Neuronal stem cell (in vitro differentiated cells): ENCODE measurements at regions not wholly inside any gene's neighbourhood (a gene's known extent, or its start where the extent isn't known, plus 50 kb on each side); places are given as distances from the start of the nearest gene placed in this dataset.
"Not testable (repeated sequence)": the region's sequence is repeated elsewhere in the genome, so short reads cannot be mapped to it uniquely, and the experiment has no call there.

Source experiments
- DNase-seq: peaks from one replicate; pipeline ENCODE4 v3.0.0-alpha.2; 2013; ENCODE audit warnings: low spot score
- H2AFZ ChIP-seq: one replicate; pipeline ENCODE4 v1.6.1; 2013; ENCODE audit warnings: mild to moderate bottlenecking, low read length, inconsistent platforms
- H2AK5ac ChIP-seq: 2 replicates; pipeline ENCODE4 v1.6.1; 2013; ENCODE audit warnings: low read depth, mild to moderate bottlenecking, inconsistent platforms, low read length, moderate library complexity, mixed read lengths
- H2BK120ac ChIP-seq: 2 replicates; pipeline ENCODE4 v1.6.1; 2013; ENCODE audit warnings: low read depth, mild to moderate bottlenecking, inconsistent platforms, low read length, moderate library complexity, mixed read lengths
- H2BK12ac ChIP-seq: one replicate; pipeline ENCODE4 v1.6.1; 2013; ENCODE audit warnings: low read length, inconsistent platforms
- H2BK15ac ChIP-seq: 2 replicates; pipeline ENCODE4 v1.6.1; 2013; ENCODE audit warnings: mild to moderate bottlenecking, low read length, inconsistent platforms, mixed read lengths
- H2BK5ac ChIP-seq: one replicate; pipeline ENCODE4 v1.6.1; 2013; ENCODE audit warnings: inconsistent platforms, mild to moderate bottlenecking, low read length, moderate library complexity
- H3K14ac ChIP-seq: one replicate; pipeline ENCODE4 v1.6.1; 2013; ENCODE audit warnings: low read length, inconsistent platforms
- H3K18ac ChIP-seq: 2 replicates; pipeline ENCODE4 v1.6.1; 2013; ENCODE audit warnings: low read length, inconsistent platforms
- H3K23ac ChIP-seq: 2 replicates; pipeline ENCODE4 v1.6.1; 2013; ENCODE audit warnings: low read depth, mild to moderate bottlenecking, mixed read lengths, low read length, inconsistent platforms; ENCODE audit not compliant: poor library complexity
- H3K27ac ChIP-seq: replicated peaks from 3 replicates; pipeline ENCODE4 v1.5.1; 2013; ENCODE audit warnings: low read length, inconsistent platforms
- H3K27me3 ChIP-seq, 3 experiments: 2 replicates each; pipeline ENCODE4 v1.6.1; 2013; ENCODE audit warnings: low read length in 3 of 3, mild to moderate bottlenecking in 2 of 3, inconsistent platforms in 1 of 3, low read depth in 1 of 3, mixed read lengths in 1 of 3, moderate library complexity in 1 of 3; ENCODE audit not compliant: control insufficient read depth in 3 of 3, insufficient read depth in 3 of 3
- H3K36me3 ChIP-seq, 2 donors: replicated peaks in 1 of 2; 2 replicates each; pipeline ENCODE4 v1.6.1; 2013; ENCODE audit warnings: low read length in 2 of 2; ENCODE audit not compliant: control insufficient read depth in 2 of 2, insufficient read depth in 2 of 2
- H3K4ac ChIP-seq: 2 replicates; pipeline ENCODE4 v1.6.1; 2013; ENCODE audit warnings: inconsistent platforms, mild to moderate bottlenecking, low read length, moderate library complexity
- H3K4me1 ChIP-seq, 2 donors: 1 replicate in 1 of 2; 2 replicates in 1 of 2; pipeline ENCODE4 v1.6.1; 2013; ENCODE audit warnings: low read length in 2 of 2, low read depth in 1 of 2; ENCODE audit not compliant: control insufficient read depth in 2 of 2, insufficient read depth in 1 of 2
- H3K4me2 ChIP-seq: one replicate; pipeline ENCODE4 v1.6.1; 2013; ENCODE audit warnings: mild to moderate bottlenecking, low read length, inconsistent platforms; ENCODE audit not compliant: insufficient read depth, poor library complexity, severe bottlenecking
- H3K4me3 ChIP-seq, 2 donors: 2 replicates each; pipeline ENCODE4 v1.5.1; 2013; ENCODE audit warnings: low read length in 2 of 2, mild to moderate bottlenecking in 2 of 2, inconsistent platforms in 1 of 2, moderate library complexity in 1 of 2
- H3K79me1 ChIP-seq: one replicate; pipeline ENCODE4 v1.6.1; 2013; ENCODE audit warnings: low read depth, mild to moderate bottlenecking, inconsistent platforms, low read length, moderate library complexity
- H3K9ac ChIP-seq: one replicate; pipeline ENCODE4 v1.6.1; 2013; ENCODE audit warnings: mild to moderate bottlenecking, low read depth, low read length, inconsistent platforms; ENCODE audit not compliant: poor library complexity
- H3K9me3 ChIP-seq, 2 donors: replicated peaks in 1 of 2; 2 replicates each; pipeline versions ENCODE3 to v1.6.1; 2013; ENCODE audit warnings: low read length in 2 of 2, mild to moderate bottlenecking in 2 of 2, inconsistent platforms in 1 of 2, low read depth in 1 of 2, mixed read lengths in 1 of 2, moderate library complexity in 1 of 2; ENCODE audit not compliant: control insufficient read depth in 2 of 2, insufficient read depth in 1 of 2
- H4K8ac ChIP-seq: one replicate; pipeline ENCODE4 v1.6.1; 2013; ENCODE audit warnings: low read depth, mild to moderate bottlenecking, inconsistent platforms, low read length, moderate library complexity
- H4K91ac ChIP-seq: one replicate; pipeline ENCODE4 v1.6.1; 2013; ENCODE audit warnings: low read length, low read depth, mild to moderate bottlenecking, inconsistent platforms; ENCODE audit not compliant: poor library complexity
- WGBS, 2 donors: extraction: QIAGEN DNeasy Blood & Tissue Kit; methylation state at CpG; one replicate each; pipeline ENCODE4 v1.1.7; 2013; ENCODE audit warnings: missing lambda C conversion rate in 2 of 2, mixed read lengths in 1 of 2; ENCODE audit not compliant: insufficient read length in 2 of 2, insufficient replicate concordance in 1 of 2; ENCODE audit errors: extremely low coverage in 2 of 2; 5-methylcytosine and 5-hydroxymethylcytosine counted together

DNA sequence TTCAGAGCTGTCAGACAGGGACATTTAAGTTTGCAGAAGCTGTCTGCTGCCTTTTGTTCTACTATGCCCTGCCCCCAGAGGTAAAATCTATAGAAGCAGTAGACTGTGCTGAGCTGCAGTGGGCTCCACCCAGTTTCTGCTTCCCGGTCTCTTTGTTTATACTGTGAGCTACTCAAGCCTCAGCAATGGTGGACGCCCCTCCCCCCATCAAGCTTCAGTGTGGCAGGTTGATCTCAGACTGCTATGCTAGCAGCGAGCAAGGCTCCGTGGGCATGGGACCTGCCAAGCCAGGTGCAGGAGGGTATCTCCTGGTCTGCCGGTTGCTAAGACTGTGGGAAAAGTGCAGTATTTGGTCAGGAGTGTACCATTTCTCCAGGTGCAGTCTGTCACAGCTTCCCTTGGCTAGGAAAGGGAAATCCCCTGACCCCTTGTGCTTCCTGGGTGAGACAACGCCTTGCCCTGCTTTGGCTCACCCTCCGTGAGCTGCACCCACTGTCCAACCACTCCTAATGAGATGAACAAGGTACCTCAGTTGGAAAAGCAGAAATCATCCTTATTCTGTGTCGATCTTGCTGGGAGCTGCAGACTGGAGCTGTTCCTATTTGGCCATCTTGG, 692.2 kb downstream of the UTRN start:
- DNase-seq: peak; percentile 56

GRCh38 chr6:144978208-144978607, 693.1 kb downstream of the UTRN start:
- no peak overlapping the region for H4K8ac ChIP-seq
- no peaks in the 10 kb centered on the region for H3K79me1 ChIP-seq
- H3K27me3 ChIP-seq: no peaks in the 10 kb centered on the region
- no peak overlapping the region for H2BK120ac ChIP-seq
- no peak overlapping the region for H2BK5ac ChIP-seq
- H3K9me3 ChIP-seq: no peaks in the 10 kb centered on the region
- H2AK5ac ChIP-seq: no peak overlapping the region
- DNase-seq: no peak
- no peak overlapping the region for H4K91ac ChIP-seq
- H2BK15ac ChIP-seq: no peak overlapping the region
- no peak overlapping the region for H3K23ac ChIP-seq
- H3K4ac ChIP-seq: no peak overlapping the region
- H3K9ac ChIP-seq: no peak overlapping the region
- peaks cover 0 to 7% of the 10 kb centered on the region in 2 donors for H3K4me1 ChIP-seq
- no peak overlapping the region for H3K27ac ChIP-seq
- H2AFZ ChIP-seq: peak overlapping the region; percentile 85
- H3K14ac ChIP-seq: no peak overlapping the region
- no peak overlapping the region for H2BK12ac ChIP-seq
- H3K4me3 ChIP-seq: no peak overlapping the region
- H3K18ac ChIP-seq: no peak overlapping the region
- H3K4me2 ChIP-seq: no peak overlapping the region
- no peaks in the 10 kb centered on the region for H3K36me3 ChIP-seq

More for the DNA sequence above, 692.2 kb downstream of the UTRN start:
- not testable (repeated sequence) for H3K4me1 ChIP-seq, H3K23ac ChIP-seq, H4K91ac ChIP-seq, H4K8ac ChIP-seq, H3K9me3 ChIP-seq, H2BK12ac ChIP-seq, H3K14ac ChIP-seq, H3K9ac ChIP-seq, H3K4me2 ChIP-seq, H3K27ac ChIP-seq, H3K4ac ChIP-seq, H2AK5ac ChIP-seq, H3K27me3 ChIP-seq, H2BK5ac ChIP-seq, H2BK15ac ChIP-seq, H3K36me3 ChIP-seq, H2BK120ac ChIP-seq, H3K79me1 ChIP-seq
- Histone ChIP-seq H2AFZ (peak overlapping the region; percentile 85), H3K18ac (peak overlapping the region; percentile 93), H3K4me3 (peak overlapping the region in 1 of 2 donors; percentile 29)
- no CpG with 5 or more reads among the region's 8 CpGs for WGBS, 2 donors

DNA sequence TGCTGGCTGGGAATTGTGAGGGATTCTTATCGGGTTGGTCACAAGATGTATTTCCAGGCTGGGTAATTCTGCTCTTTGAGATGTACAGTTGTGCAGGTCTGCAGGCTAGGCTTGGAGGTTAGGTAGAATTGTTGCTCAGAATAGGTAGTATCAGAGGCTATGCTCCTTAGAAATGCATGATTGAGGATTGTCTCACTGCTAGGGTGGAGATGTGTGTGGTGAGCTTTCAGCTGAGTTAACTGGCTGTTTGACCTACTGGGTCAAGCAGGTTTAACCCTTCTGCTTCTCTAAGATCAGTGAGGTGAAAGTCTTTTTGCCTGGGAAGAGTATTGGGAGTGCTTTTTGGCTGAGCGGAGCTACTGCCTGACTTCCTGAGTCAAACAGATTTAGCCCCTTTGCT, 701.1 kb downstream of the UTRN start:
- no peak overlapping the region for H3K4me3 ChIP-seq
- H3K4ac ChIP-seq: no peak overlapping the region
- no peak for DNase-seq
- H3K9ac ChIP-seq: no peak overlapping the region
- no peak overlapping the region for H2BK5ac ChIP-seq
- no peaks in the 10 kb centered on the region for H3K36me3 ChIP-seq
- no peak overlapping the region for H2AFZ ChIP-seq
- H3K14ac ChIP-seq: no peak overlapping the region
- no peaks in the 10 kb centered on the region for H3K9me3 ChIP-seq
- no peak overlapping the region for H2BK15ac ChIP-seq
- no peak overlapping the region for H2BK120ac ChIP-seq
- H3K27me3 ChIP-seq: no peaks in the 10 kb centered on the region
- H4K8ac ChIP-seq: no peak overlapping the region
- no peak overlapping the region for H3K18ac ChIP-seq
- H2AK5ac ChIP-seq: no peak overlapping the region
- H2BK12ac ChIP-seq: no peak overlapping the region
- no CpG with 5 or more reads among the region's 2 CpGs for WGBS, 2 donors
- H3K79me1 ChIP-seq: no peaks in the 10 kb centered on the region
- H3K4me1 ChIP-seq: peaks cover 0 to 1% of the 10 kb centered on the region in 2 donors
- no peak overlapping the region for H4K91ac ChIP-seq
- no peak overlapping the region for H3K4me2 ChIP-seq
- H3K27ac ChIP-seq: no peak overlapping the region
- H3K23ac ChIP-seq: no peak overlapping the region

GRCh38 chr6:144989319-144990107, 704.4 kb downstream of the UTRN start:
- WGBS, 2 donors: no CpG with 5 or more reads among the region's 5 CpGs

More at GRCh38 chr6:144989319-144990107, 704.4 kb downstream of the UTRN start:
- no peak overlapping the region for H2BK15ac ChIP-seq
- H3K36me3 ChIP-seq: no peaks in the 10 kb centered on the region
- no peak overlapping the region for H2BK12ac ChIP-seq
- H2BK120ac ChIP-seq: no peak overlapping the region
- peaks cover 0 to 1% of the 10 kb centered on the region in 2 donors for H3K4me1 ChIP-seq
- H2BK5ac ChIP-seq: no peak overlapping the region
- H3K9me3 ChIP-seq: no peaks in the 10 kb centered on the region
- H3K14ac ChIP-seq: no peak overlapping the region
- H4K8ac ChIP-seq: no peak overlapping the region
- no peak overlapping the region for H3K4ac ChIP-seq
- H3K4me2 ChIP-seq: no peak overlapping the region
- no peak overlapping the region for H3K27ac ChIP-seq
- H4K91ac ChIP-seq: no peak overlapping the region
- H3K27me3 ChIP-seq: no peaks in the 10 kb centered on the region
- H2AFZ ChIP-seq: no peak overlapping the region
- H2AK5ac ChIP-seq: no peak overlapping the region
- H3K4me3 ChIP-seq: no peak overlapping the region
- no peak overlapping the region for H3K23ac ChIP-seq
- no peak overlapping the region for H3K9ac ChIP-seq
- no peak for DNase-seq
- no peaks in the 10 kb centered on the region for H3K79me1 ChIP-seq
- no peak overlapping the region for H3K18ac ChIP-seq
